Lung (tissue), 11 donors: ENCODE measurements at regions not wholly inside any gene's neighbourhood (a gene's known extent, or its start where the extent isn't known, plus 50 kb on each side); places are given as distances from the start of the nearest gene placed in this dataset.

ENCODE experiments used
- ATAC-seq: fragments of 200-7000 bp; cut with Tn5 transposase; one replicate; pipeline ENCODE4 v1.9.1; 2020; ENCODE audit warnings: moderate number of reproducible peaks; ENCODE audit not compliant: insufficient read depth, low FRiP score
- DNase-seq, 3 donors: peaks; one replicate each; pipeline ENCODE4 v3.0.0-alpha.2; 2013 to 2017
- H3K27ac ChIP-seq, 2 donors: one replicate each; pipeline ENCODE4 v1.5.1; 2013; ENCODE audit warnings: mild to moderate bottlenecking in 2 of 2, moderate library complexity in 2 of 2, control low read depth in 1 of 2, inconsistent platforms in 1 of 2, low read depth in 1 of 2, low read length in 1 of 2
- H3K27me3 ChIP-seq, 3 donors: one replicate each; pipeline ENCODE4 v1.5.1; 2013; ENCODE audit warnings: low read length in 2 of 3; ENCODE audit not compliant: control insufficient read depth in 3 of 3, insufficient read depth in 3 of 3
- H3K36me3 ChIP-seq, 4 donors: one replicate each; pipeline ENCODE4 v1.5.1; 2013; ENCODE audit warnings: low read length in 4 of 4, mild to moderate bottlenecking in 1 of 4, moderate library complexity in 1 of 4; ENCODE audit not compliant: control insufficient read depth in 4 of 4, insufficient read depth in 4 of 4
- H3K4me1 ChIP-seq, 5 donors: one replicate each; pipeline ENCODE4 v1.5.1; 2013; ENCODE audit warnings: low read length in 5 of 5, mild to moderate bottlenecking in 2 of 5, moderate library complexity in 1 of 5; ENCODE audit not compliant: control insufficient read depth in 5 of 5, insufficient read depth in 5 of 5
- H3K4me3 ChIP-seq: one replicate; pipeline ENCODE4 v1.5.1; 2013; ENCODE audit warnings: mild to moderate bottlenecking, control low read depth, moderate library complexity
- H3K9ac ChIP-seq, 2 donors: one replicate each; pipeline ENCODE4 v1.5.1; 2013; ENCODE audit warnings: low read length in 2 of 2, control low read depth in 1 of 2; ENCODE audit not compliant: insufficient read depth in 1 of 2
- H3K9me3 ChIP-seq, 4 donors: one replicate each; pipeline ENCODE4 v1.5.1; 2013; ENCODE audit warnings: low read length in 3 of 4, mild to moderate bottlenecking in 1 of 4, moderate library complexity in 1 of 4; ENCODE audit not compliant: control insufficient read depth in 4 of 4, insufficient read depth in 3 of 4
- CTCF ChIP-seq: IDR thresholded peaks from 2 replicates; pipeline ENCODE4 v1.5.1; 2012; ENCODE audit warnings: mild to moderate bottlenecking; ENCODE audit errors: control extremely low read depth, extremely low read depth
- WGBS, 2 donors: extraction: QIAGEN DNeasy Blood & Tissue Kit; methylation state at CpG; one replicate each; pipeline ENCODE4 v1.1.7; 2013; 5-methylcytosine and 5-hydroxymethylcytosine counted together
- donor health status: control.
- donor health status: control.
- donor health status: Bipolar disorder and iron deficiency.
- donor health status: healthy.
- donor health status: DM: yes; HTN: yes; CAD: no.

GRCh38 chr6:168951217-168951616 is 302.4 kb downstream of the THBS2 start:
- no peak for ATAC-seq
- H3K9me3 ChIP-seq = no peaks in the 10 kb centered on the region
- DNase-seq = no peak
- H3K4me1 ChIP-seq = peaks cover 0 to 30% (median 0%) of the 10 kb centered on the region in 5 donors
- TF ChIP-seq CTCF = no peak
- WGBS, 2 donors = 72 to 80% methylated on average over 12 of the region's 12 CpGs
- no peaks in the 10 kb centered on the region for H3K36me3 ChIP-seq
- H3K27me3 ChIP-seq = no peaks in the 10 kb centered on the region
- H3K4me3 ChIP-seq = no peak overlapping the region
- no peak overlapping the region for H3K9ac ChIP-seq
- no peak overlapping the region for H3K27ac ChIP-seq

- H3K27ac ChIP-seq = no peak overlapping the region
- no peak for TF ChIP-seq CTCF
- DNase-seq (no peak), ATAC-seq (peak; percentile 47)
- no peaks in the 10 kb centered on the region for H3K27me3 ChIP-seq
- no peak overlapping the region for H3K4me3 ChIP-seq
- H3K4me1 ChIP-seq = peaks cover 0 to 30% (median 0%) of the 10 kb centered on the region in 5 donors
- WGBS, 2 donors = 76 to 91% methylated on average over 14 of the region's 14 CpGs
- no peak overlapping the region for H3K9ac ChIP-seq
- no peaks in the 10 kb centered on the region for H3K9me3 ChIP-seq
- H3K36me3 ChIP-seq = no peaks in the 10 kb centered on the region
Observed at GRCh38 chr6:168950858-168951214, 302.8 kb downstream of the THBS2 start.

GRCh38 chr6:168949981-168950857 is 303.4 kb downstream of the THBS2 start:
- H3K27ac ChIP-seq = no peak overlapping the region
- WGBS, 2 donors = 50 to 64% methylated on average over 10 of the region's 10 CpGs
- DNase-seq (peak in 2 of 3 donors; percentile 60 to 79), ATAC-seq (no peak)
- no peaks in the 10 kb centered on the region for H3K9me3 ChIP-seq
- H3K9ac ChIP-seq = no peak overlapping the region
- no peaks in the 10 kb centered on the region for H3K36me3 ChIP-seq
- TF ChIP-seq CTCF = no peak
- H3K27me3 ChIP-seq = no peaks in the 10 kb centered on the region
- no peak overlapping the region for H3K4me3 ChIP-seq
- H3K4me1 ChIP-seq = peaks cover 0 to 30% (median 0%) of the 10 kb centered on the region in 5 donors
